H4 (cell line): ENCODE measurements at regions not wholly inside any gene's neighbourhood (a gene's known extent, or its start where the extent isn't known, plus 50 kb on each side); places are given as distances from the start of the nearest gene placed in this dataset.
"Not testable (repeated sequence)": the region's sequence is repeated elsewhere in the genome, so short reads cannot be mapped to it uniquely, and the experiment has no call there.

ENCODE experiments used
- DNase-seq: peaks from one replicate; pipeline ENCODE4 v3.0.0-alpha.2; 2015; ENCODE audit warnings: low spot score

DNA sequence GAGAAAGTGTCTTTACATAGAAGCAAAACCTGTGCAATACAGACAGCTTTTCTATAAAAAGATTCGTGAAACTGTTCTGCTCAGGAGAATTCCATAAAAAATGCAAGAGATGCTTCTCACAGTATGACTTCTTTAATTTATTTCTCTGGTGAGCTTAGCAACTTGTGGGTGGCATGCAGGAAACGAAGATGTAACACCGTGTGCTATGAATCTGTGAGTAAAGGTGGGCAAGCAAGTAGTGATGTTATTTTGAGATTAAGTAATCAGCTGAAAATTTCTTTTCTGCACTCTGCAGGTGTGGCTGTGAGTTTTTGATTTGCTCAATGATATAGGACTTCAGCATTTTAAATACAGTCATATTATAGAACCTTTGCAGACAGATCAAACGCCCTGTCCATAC is 656.8 kb upstream of the NCAM2 start:
- no peak for DNase-seq

DNA sequence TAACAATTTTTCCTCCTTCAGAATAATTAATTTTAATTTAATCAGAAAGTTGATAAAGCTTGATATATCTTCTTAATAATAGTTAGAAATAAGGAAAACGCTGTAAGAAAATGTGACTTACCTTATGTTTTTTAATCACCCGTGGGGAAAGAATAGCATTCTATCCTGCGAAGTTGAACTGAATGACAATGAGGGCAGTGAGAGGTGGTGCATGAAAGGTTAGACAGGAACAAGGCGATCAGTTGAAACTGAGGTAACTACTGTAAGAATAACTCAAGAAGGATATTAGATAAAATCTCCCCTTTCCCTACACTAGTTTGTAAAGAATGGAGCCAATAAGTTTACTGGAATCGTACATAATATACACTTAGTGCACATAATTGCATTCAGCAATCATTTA is 655.0 kb upstream of the NCAM2 start:
- DNase-seq: no peak

- no peak for DNase-seq
Observed at GRCh38 chr21:20351138-20351537, 647.1 kb upstream of the NCAM2 start.

DNA sequence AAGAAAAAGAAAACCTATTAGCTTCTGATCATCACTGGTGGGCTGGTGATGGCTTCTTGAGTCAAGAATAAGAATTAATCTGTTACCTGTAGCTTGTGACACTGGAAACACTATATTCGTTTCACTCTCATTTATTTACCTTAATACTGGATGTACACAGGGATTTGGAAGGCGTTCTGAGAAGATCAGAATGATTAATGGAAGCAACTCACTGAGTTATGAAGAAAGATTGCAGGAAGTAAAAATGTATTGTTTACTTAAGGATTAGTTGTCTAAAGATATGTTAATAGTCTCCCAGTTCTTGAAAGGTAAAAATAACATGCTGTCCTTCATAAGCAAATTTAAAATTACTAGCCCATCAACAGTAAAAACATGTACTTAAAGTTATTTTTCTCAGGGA is 644.9 kb upstream of the NCAM2 start:
- DNase-seq: no peak

- no peak for DNase-seq
Observed at GRCh38 chr21:20373031-20373430, 625.2 kb upstream of the NCAM2 start.

GRCh38 chr21:20377250-20377649 is 621.0 kb upstream of the NCAM2 start:
- DNase-seq: no peak

GRCh38 chr21:20388400-20388799 is 609.8 kb upstream of the NCAM2 start:
- DNase-seq: peak; percentile 5

DNA sequence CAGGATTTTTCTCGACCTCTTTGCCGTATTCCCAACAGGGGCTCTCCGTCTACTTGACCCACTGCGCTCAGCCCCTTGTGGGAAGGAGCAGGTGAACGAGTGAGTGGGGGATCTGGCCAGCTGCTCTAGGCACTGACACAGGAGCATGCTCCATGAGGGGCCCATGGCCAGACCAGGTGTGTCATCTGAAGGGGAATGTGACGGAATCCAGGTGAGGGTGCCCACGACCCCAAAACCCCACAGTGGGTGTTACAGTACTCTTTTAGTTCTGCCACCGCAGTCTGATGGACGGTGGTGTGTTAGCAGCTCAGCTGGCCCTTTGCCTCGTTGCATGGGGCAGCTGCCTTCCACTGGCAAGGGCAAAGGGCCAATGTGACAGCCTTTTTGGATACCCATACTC is 601.4 kb upstream of the NCAM2 start:
- no peak for DNase-seq

DNA sequence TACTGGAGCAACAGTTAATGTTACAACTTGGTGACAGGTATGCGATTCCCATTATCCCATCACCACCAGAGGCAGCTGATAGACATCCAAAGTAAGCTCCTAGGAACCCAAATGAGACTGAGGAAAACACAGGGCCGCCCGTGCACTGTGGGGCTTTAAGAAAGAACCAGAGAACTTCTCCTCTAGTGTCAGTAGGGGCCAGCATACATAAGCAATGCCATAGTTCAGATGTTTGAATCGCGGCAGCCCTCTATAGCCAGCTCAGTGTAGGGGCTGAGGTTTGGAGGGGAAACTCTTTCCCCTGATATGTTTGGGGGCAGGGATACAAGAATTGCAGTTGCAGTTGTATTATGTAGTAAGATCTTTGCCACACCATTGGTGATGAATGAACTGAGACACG is 593.3 kb upstream of the NCAM2 start:
- DNase-seq: no peak

GRCh38 chr21:20418353-20418752 is 579.9 kb upstream of the NCAM2 start:
- no peak for DNase-seq

- no peak for DNase-seq
Observed at GRCh38 chr21:20419772-20420171, 578.4 kb upstream of the NCAM2 start.

- no peak for DNase-seq
Observed at GRCh38 chr21:20424943-20425342, 573.3 kb upstream of the NCAM2 start.

GRCh38 chr21:20425856-20426255 is 572.4 kb upstream of the NCAM2 start:
- no peak for DNase-seq

GRCh38 chr21:20440338-20440737 is 557.9 kb upstream of the NCAM2 start:
- DNase-seq: no peak

DNA sequence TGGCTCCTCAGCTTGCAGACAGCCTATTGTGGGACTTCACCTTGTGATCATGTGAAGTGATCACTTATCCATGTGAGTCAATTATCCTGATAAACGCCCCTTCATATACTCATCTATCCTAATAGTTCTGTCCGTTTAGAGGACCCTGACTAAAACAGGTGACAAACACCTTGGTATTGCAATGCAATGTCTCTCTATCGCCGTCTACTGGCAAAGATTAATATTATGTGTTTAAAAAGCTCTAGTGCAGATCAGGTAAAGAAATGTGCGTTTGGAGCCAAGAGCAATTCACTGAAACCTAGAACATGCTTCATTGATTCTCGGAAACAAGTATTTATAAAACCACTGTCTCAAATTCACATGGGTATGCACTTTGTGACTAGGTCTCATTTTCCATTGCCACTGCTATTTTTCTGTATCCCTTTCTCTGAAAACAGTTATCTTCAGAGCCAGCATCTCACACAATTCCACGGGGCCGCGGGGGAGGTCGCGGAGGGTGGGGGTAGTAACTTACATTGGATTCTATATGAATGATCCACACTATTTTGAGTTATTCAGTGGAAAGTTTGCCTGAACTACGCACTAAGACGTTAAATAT is 554.6 kb upstream of the NCAM2 start:
- DNase-seq: peak; percentile 21

GRCh38 chr21:20445971-20446370 is 552.2 kb upstream of the NCAM2 start:
- DNase-seq: no peak

DNA sequence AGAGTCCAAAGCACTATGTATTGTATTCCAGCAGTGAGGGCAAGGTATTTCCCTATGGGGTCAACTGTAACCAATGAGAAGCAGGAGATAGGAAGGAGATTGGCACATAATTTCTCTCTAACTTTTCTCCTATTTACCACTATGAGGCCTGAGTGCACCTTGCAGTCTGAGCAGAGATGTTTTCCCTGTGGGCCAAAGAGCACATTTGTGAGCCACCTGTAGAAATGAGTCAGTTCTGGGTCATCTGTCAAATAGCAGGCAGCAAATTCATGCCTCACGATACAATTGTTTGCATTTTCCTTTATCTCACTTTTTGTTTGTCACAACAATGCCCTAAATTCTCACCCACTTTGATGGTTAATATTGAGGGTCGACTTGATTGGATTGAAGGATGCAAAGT is 547.2 kb upstream of the NCAM2 start:
- peak; percentile 58 for DNase-seq

DNA sequence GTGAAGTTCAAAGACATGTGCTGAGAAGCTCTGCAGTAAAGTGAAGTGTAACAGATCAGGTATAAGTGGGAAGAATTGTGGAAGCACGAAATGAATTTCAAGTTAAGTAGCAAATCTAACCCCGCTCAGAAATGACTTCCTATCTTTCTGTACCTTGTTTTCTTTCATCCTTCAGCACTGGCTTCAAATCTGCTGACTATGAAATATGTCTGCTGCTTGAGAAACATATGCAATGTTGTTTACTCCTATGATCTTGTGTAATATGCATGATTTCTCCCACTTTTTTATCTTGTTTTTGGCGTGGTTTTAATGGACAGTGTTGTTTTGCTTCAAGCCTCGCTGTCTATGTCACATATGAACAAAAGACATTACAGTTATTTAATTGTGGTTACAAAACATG is 545.3 kb upstream of the NCAM2 start:
- no peak for DNase-seq

- peak; percentile 66 for DNase-seq
Observed at GRCh38 chr21:20459838-20460237, 538.4 kb upstream of the NCAM2 start.

GRCh38 chr21:20463362-20463761 is 534.8 kb upstream of the NCAM2 start:
- DNase-seq: no peak

DNA sequence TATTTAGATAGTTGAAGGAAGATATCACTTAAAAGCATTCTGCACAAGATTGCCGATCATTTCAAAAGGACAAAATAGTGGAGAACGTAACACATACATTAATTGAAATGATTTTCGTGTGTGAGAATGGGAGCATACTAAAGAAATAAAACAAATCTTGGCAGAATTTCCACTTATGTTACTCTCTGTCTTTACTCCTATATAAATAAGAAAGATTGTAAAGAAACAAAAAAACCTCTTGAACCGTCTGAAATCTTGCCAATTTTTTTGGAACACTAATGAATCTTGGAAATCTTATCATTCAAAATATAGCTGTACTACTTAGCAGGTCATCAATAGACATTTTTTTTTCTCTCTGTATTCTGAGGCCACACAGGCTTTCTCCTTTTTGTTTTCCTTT is 528.8 kb upstream of the NCAM2 start:
- DNase-seq: no peak

GRCh38 chr21:20486303-20486702 is 511.9 kb upstream of the NCAM2 start:
- no peak for DNase-seq

DNA sequence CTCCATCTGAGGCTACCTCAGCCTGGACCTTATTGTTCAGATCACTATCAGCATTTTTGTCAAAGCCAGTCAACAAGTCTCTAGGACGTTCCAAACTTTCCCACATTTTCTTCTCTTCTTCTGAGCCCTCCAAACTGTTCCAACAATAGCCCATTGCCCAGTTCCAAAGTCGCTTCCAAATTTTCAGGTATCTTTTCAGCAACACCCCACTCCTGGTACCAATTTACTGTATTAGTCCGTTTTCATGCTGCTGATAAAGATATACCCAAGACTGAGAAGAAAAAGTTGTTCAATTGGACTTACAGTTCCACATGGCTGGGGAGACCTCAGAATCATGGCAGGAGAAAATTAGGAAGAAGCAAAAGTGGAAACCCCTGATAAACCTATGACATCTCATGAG is 495.3 kb upstream of the NCAM2 start:
- not testable (repeated sequence) for DNase-seq

GRCh38 chr21:20507783-20508182 is 490.4 kb upstream of the NCAM2 start:
- DNase-seq: no peak
